Pancreas (tissue), 10 donors: ENCODE measurements at regions not wholly inside any gene's neighbourhood (a gene's known extent, or its start where the extent isn't known, plus 50 kb on each side); places are given as distances from the start of the nearest gene placed in this dataset.
A peak's percentile ranks its signal among the peaks of the same experiment; 100 is the strongest.

Experiments used
- ATAC-seq, 4 donors: fragments of 200-7000 bp; cut with Tn5 transposase; one replicate each; pipeline versions ENCODE4 v1.8.0 to v1.9.1; 2020; ENCODE audit warnings: mild to moderate bottlenecking in 4 of 4, moderate library complexity in 4 of 4
- DNase-seq, 6 donors: peaks; one replicate each; pipeline ENCODE4 v3.0.0-alpha.2; 2020
- FAIRE-seq: peaks from 2 replicates; lab custom pipeline; 2012; peaks lifted over from hg19 to GRCh38; lab: Jason Lieb, UNC
- H3K27ac ChIP-seq, 4 donors: fragments of 200-600 bp; sonication (generic); 1 replicate in 3 of 4; 2 replicates in 1 of 4; pipeline versions ENCODE4 v1.5.0 to v1.8.0; 2020
- H3K27me3 ChIP-seq, 4 donors: fragments of 200-600 bp; one replicate each; pipeline ENCODE4 v1.8.0; 2021
- H3K36me3 ChIP-seq, 3 donors: fragments of 200-600 bp; sonication (generic) in 1 of 3; one replicate each; pipeline versions ENCODE4 v1.5.0 to v1.8.0; 2020 to 2021
- H3K4me1 ChIP-seq, 3 donors: fragments of 200-600 bp; one replicate each; pipeline ENCODE4 v1.8.0; 2021
- H3K4me3 ChIP-seq, 4 donors: fragments of 200-600 bp; sonication (generic) in 2 of 4; one replicate each; pipeline versions ENCODE4 v1.5.0 to v1.8.0; 2020 to 2021
- H3K9me3 ChIP-seq, 4 donors: fragments of 200-600 bp; one replicate each; pipeline ENCODE4 v1.8.0; 2021
- WGBS, 2 donors: extraction: QIAGEN DNeasy Blood & Tissue Kit; methylation state at CpG; one replicate each; pipeline ENCODE4 v1.1.7; 2013; 5-methylcytosine and 5-hydroxymethylcytosine counted together
- intact Hi-C, 3 donors: fragments of 100-400 bp; cut with DNase I; formaldehyde crosslinking; loops; one replicate each; pipeline versions ENCODE4 v1.11.1 to v1.14.2; 2022
- TF ChIP-seq, protein P1 (sequence below), 4 donors: fragments of 200-600 bp; sonication (generic) in 3 of 4; IDR thresholded peaks; one replicate each; pipeline versions ENCODE4 v1.5.0 to v1.8.0; 2021; ENCODE audit warnings: antibody characterized with exemption in 4 of 4
- donor health status: healthy with polysubstance abuse.
- donor health status: DM: no; HTN: no; CAD: no; lungs with moderate emphysema.
- donor health status: DM: no; HTN: no; CAD: no.
- donor health status: control.
- donor health status: control.
- donor health status: Bipolar disorder and iron deficiency.
- donor health status: DM: yes; HTN: yes; CAD: no.
- donor health status: DM: no; HTN: no; CAD: no.
- donor health status: DM: no; HTN: no; CAD: no.
- donor health status: DM: yes; HTN: yes; CAD: no.

DNA sequence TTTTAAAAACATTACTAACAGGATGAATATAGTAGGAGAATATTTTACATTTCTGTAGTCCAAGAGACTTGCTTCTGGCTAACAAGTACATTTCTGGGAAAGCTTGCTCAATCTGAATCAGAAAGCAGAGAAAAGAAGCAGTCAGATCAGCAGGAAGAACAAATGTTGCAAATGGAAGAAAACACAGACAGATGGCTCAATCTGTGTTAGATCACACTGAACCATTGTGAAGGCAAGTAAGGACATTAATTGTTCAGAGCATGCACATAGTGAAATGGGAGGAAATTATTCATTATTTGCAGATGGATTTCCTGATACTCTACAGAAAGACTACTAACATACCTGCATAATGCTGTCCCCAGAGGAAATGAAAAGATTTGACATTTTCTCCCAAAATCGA lies 65.2 kb upstream of the CNOT2 start:
- 46 to 47% methylated on average over 1 of the region's 1 CpG for WGBS, 2 donors
- H3K4me1 ChIP-seq = peaks cover 0 to 4% (median 0%) of the 10 kb centered on the region in 3 donors
- no peak for DNase-seq
- no peak for FAIRE-seq
- peak overlapping the region in 2 of 4 donors; percentile 19 to 42 for H3K27ac ChIP-seq
- no peaks in the 10 kb centered on the region for H3K9me3 ChIP-seq
- H3K4me3 ChIP-seq = no peak overlapping the region
- peak in 3 of 4 donors; percentile 52 to 67 (median 65) for ATAC-seq
- intact Hi-C loops = no loop called here
- TF ChIP-seq, protein P1, sequence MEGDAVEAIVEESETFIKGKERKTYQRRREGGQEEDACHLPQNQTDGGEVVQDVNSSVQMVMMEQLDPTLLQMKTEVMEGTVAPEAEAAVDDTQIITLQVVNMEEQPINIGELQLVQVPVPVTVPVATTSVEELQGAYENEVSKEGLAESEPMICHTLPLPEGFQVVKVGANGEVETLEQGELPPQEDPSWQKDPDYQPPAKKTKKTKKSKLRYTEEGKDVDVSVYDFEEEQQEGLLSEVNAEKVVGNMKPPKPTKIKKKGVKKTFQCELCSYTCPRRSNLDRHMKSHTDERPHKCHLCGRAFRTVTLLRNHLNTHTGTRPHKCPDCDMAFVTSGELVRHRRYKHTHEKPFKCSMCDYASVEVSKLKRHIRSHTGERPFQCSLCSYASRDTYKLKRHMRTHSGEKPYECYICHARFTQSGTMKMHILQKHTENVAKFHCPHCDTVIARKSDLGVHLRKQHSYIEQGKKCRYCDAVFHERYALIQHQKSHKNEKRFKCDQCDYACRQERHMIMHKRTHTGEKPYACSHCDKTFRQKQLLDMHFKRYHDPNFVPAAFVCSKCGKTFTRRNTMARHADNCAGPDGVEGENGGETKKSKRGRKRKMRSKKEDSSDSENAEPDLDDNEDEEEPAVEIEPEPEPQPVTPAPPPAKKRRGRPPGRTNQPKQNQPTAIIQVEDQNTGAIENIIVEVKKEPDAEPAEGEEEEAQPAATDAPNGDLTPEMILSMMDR (IDR thresholded peaks at IDR 0.05) = no peak
- H3K36me3 ChIP-seq = no peaks in the 10 kb centered on the region
- no peaks in the 10 kb centered on the region for H3K27me3 ChIP-seq

DNA sequence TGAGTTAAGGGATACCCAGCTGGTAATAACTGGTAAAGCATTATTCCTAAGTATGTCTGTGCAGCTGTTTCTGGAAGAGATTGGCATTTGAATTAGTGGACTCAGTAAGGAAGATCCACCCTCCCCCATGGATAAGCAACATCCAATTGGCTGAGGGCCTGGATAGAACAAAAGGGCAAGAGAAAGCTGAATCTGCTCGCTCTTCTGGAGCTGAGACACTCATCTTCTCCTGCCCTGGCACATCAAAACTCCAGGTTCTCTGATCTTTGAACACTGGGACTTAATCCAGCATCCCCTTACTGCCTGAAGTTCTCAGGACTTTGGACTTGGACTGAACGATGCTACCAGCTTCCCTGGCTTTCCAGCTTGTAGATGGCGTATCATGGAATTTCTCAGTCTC lies 63.1 kb upstream of the CNOT2 start:
- intact Hi-C loops = no loop called here
- TF ChIP-seq, protein P1 (IDR thresholded peaks at IDR 0.05) = no peak
- 65% methylated on average over 3 of the region's 3 CpGs for WGBS, 2 donors

DNA sequence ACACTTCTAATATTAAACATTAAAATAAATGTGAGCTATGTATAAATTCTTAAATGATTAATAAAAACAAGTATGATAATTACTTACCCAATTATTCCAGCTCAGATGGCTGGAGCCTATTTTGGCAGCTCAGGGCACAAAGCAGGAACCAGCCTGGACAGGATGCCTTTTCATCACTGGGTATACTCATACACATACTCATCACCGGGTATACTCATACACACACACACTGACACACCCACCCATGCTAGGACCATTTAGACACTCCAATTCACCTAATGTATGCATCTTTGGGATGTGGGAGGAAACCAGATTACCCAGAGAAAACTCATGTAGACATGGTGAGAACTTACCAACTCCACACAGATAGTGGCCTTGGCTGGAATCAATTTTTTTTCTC lies 57.9 kb upstream of the CNOT2 start:
- WGBS, 2 donors = 91 to 97% methylated on average over 1 of the region's 1 CpG
- FAIRE-seq (no peak), ATAC-seq (no peak), DNase-seq (no peak)
- no peaks in the 10 kb centered on the region for H3K9me3 ChIP-seq
- no peak overlapping the region for H3K27ac ChIP-seq
- intact Hi-C loops = no loop called here
- H3K36me3 ChIP-seq = no peaks in the 10 kb centered on the region
- H3K4me3 ChIP-seq = no peak overlapping the region
- TF ChIP-seq, protein P1 (IDR thresholded peaks at IDR 0.05) = no peak
- H3K27me3 ChIP-seq = no peaks in the 10 kb centered on the region
- peaks cover 0 to 3% (median 0%) of the 10 kb centered on the region in 3 donors for H3K4me1 ChIP-seq

More for the DNA sequence above, 63.1 kb upstream of the CNOT2 start:
- Histone ChIP-seq H3K9me3 (no peaks in the 10 kb centered on the region), H3K4me3 (no peak overlapping the region), H3K4me1 (peaks cover 0 to 4% (median 0%) of the 10 kb centered on the region in 3 donors), H3K27ac (no peak overlapping the region), H3K36me3 (no peaks in the 10 kb centered on the region), H3K27me3 (no peaks in the 10 kb centered on the region)
- ATAC-seq (no peak), DNase-seq (no peak), FAIRE-seq (no peak)

DNA sequence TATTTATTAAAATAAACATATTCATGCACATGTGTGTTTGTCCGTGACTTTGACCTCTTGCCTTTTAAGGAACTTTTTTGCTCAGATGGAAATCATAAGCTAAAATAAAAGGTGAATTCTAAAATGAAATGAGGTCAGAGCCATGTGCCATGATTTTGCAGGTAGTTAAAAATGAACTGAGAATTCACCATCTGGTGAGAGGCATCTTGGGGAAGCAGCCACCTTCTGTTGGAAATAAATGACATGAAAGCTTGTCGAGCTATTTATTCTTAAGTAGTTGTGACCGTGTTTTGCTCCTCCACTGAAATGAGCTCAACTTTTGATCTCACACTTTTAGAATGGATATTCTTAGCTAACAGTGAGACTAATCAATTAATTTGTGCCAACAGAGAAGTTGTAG lies 56.8 kb upstream of the CNOT2 start:
- Histone ChIP-seq H3K4me1 (peaks cover 0 to 3% (median 0%) of the 10 kb centered on the region in 3 donors), H3K27ac (no peak overlapping the region), H3K27me3 (no peaks in the 10 kb centered on the region), H3K9me3 (no peaks in the 10 kb centered on the region), H3K36me3 (no peaks in the 10 kb centered on the region), H3K4me3 (no peak overlapping the region)
- intact Hi-C loops = no loop called here
- no peak for ATAC-seq
- 40 to 50% methylated on average over 3 of the region's 3 CpGs for WGBS, 2 donors
- TF ChIP-seq, protein P1 (IDR thresholded peaks at IDR 0.05) = no peak
- FAIRE-seq = no peak
- no peak for DNase-seq

DNA sequence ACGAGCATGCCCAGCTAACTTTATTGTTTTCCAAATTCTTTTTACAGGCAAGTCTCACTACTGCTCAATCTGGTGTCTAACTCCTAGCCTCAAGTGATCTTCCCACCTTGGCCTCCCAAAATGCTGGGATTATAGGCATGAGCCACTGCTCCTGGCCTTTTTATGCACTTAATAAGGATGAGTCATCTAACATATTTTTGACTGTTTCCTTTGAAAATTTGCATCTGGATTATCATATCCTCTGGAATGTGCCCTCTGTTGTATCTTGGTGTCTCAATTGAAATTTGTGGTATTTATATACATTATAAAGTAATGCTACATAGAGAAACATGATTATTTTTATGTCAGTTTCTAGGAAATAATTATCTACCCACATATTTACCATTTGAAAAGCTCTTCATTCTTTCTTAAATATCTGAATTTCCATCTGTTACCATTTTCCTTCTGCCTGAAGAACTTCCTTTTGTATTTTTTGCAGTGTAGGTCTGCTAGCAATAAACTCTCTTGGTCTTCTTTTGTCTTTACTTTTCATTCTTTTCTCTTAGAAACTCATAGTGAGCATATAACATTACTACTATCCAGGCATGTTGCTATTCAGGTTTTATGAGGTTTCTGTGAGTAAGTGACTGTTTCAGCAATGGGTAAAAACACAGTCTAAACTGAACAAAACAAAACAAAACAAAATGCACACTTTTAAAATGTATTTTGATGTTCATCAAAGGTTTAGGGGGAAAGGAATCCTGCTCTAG lies 52.8 kb upstream of the CNOT2 start:
- WGBS, 2 donors = 70 to 96% methylated on average over 1 of the region's 1 CpG
- no peaks in the 10 kb centered on the region for H3K36me3 ChIP-seq
- peaks cover 0 to 3% (median 0%) of the 10 kb centered on the region in 3 donors for H3K4me1 ChIP-seq
- intact Hi-C loops = no loop called here
- H3K27me3 ChIP-seq = no peaks in the 10 kb centered on the region
- no peak for FAIRE-seq
- TF ChIP-seq, protein P1 (IDR thresholded peaks at IDR 0.05) = no peak
- DNase-seq = no peak
- ATAC-seq = no peak
- H3K27ac ChIP-seq = no peak overlapping the region
- H3K4me3 ChIP-seq = no peak overlapping the region
- no peaks in the 10 kb centered on the region for H3K9me3 ChIP-seq
